GM18505 (cell line): ENCODE measurements at regions not wholly inside any gene's neighbourhood (a gene's known extent, or its start where the extent isn't known, plus 50 kb on each side); places are given as distances from the start of the nearest gene placed in this dataset.
"Not testable (repeated sequence)": the region's sequence is repeated elsewhere in the genome, so short reads cannot be mapped to it uniquely, and the experiment has no call there.

Source experiments
- ATAC-seq: cut with Tn5 transposase; IDR thresholded peaks from one replicate; pipeline ENCODE4 v1.9.1; 2021; ENCODE audit not compliant: unreplicated experiment
- POLR2A ChIP-seq: IDR thresholded peaks from 4 replicates; pipeline ENCODE4 v1.6.1; 2011; ENCODE audit warnings: borderline replicate concordance; ENCODE audit not compliant: insufficient read depth, insufficient read length; ENCODE audit errors: extremely low read depth

GRCh38 chr6:60799146-60799545 is 1486.9 kb downstream of the KHDRBS2 start:
- ATAC-seq = not testable (repeated sequence)

GRCh38 chr6:60797831-60798230 is 1488.2 kb downstream of the KHDRBS2 start:
- ATAC-seq = not testable (repeated sequence)

GRCh38 chr6:60789601-60790000 is 1496.4 kb downstream of the KHDRBS2 start:
- ATAC-seq = not testable (repeated sequence)

GRCh38 chr6:60782698-60783464 is 1503.1 kb downstream of the KHDRBS2 start:
- ATAC-seq = not testable (repeated sequence)

GRCh38 chr6:60779591-60779990 is 1506.4 kb downstream of the KHDRBS2 start:
- ATAC-seq = not testable (repeated sequence)

GRCh38 chr6:60767791-60768499 is 1518.1 kb downstream of the KHDRBS2 start:
- ATAC-seq = not testable (repeated sequence)

- ATAC-seq = not testable (repeated sequence)
Observed at GRCh38 chr6:60765331-60765730, 1520.7 kb downstream of the KHDRBS2 start.

GRCh38 chr6:60763464-60764080 is 1522.5 kb downstream of the KHDRBS2 start:
- not testable (repeated sequence) for ATAC-seq

- ATAC-seq = not testable (repeated sequence)
Observed at GRCh38 chr6:60760928-60761327, 1525.1 kb downstream of the KHDRBS2 start.

GRCh38 chr6:60759149-60759825 is 1526.7 kb downstream of the KHDRBS2 start:
- ATAC-seq = not testable (repeated sequence)

GRCh38 chr6:60758725-60759124 is 1527.3 kb downstream of the KHDRBS2 start:
- not testable (repeated sequence) for ATAC-seq

GRCh38 chr6:60754879-60755278 is 1531.1 kb downstream of the KHDRBS2 start:
- ATAC-seq = no peak
- no peak for TF ChIP-seq POLR2A

GRCh38 chr6:60750353-60751081 is 1535.5 kb downstream of the KHDRBS2 start:
- not testable (repeated sequence) for ATAC-seq

- ATAC-seq = not testable (repeated sequence)
Observed at GRCh38 chr6:60747765-60748556, 1538.1 kb downstream of the KHDRBS2 start.

- peak; percentile 86 for ATAC-seq
Observed at GRCh38 chr6:60737764-60738425, 1548.1 kb downstream of the KHDRBS2 start.

GRCh38 chr6:60737315-60737714 is 1548.7 kb downstream of the KHDRBS2 start:
- not testable (repeated sequence) for ATAC-seq

- not testable (repeated sequence) for ATAC-seq
Observed at GRCh38 chr6:60723935-60724334, 1562.1 kb downstream of the KHDRBS2 start.
